WERI-Rb-1 (cell line): ENCODE measurements at regions not wholly inside any gene's neighbourhood (a gene's known extent, or its start where the extent isn't known, plus 50 kb on each side); places are given as distances from the start of the nearest gene placed in this dataset.

ENCODE experiments used
- DNase-seq: peaks from one replicate; pipeline ENCODE4 v3.0.0-alpha.2; 2020
- H3K27ac ChIP-seq: fragments of 250-450 bp; sonication (Bioruptor Pico); 2 replicates; pipeline ENCODE4 v1.5.1; 2020; ENCODE audit warnings: mild to moderate bottlenecking, moderate library complexity
- H3K27me3 ChIP-seq: fragments of 250-450 bp; sonication (Bioruptor Pico); 2 replicates; pipeline ENCODE4 v1.5.1; 2021; ENCODE audit warnings: mild to moderate bottlenecking, low read depth, moderate library complexity; ENCODE audit not compliant: insufficient read depth, severe bottlenecking
- H3K36me3 ChIP-seq: fragments of 250-450 bp; sonication (Bioruptor Pico); 2 replicates; pipeline ENCODE4 v1.5.1; 2020; ENCODE audit warnings: mild to moderate bottlenecking, moderate library complexity
- H3K4me3 ChIP-seq: 2 replicates; pipeline ENCODE4 v1.5.1; 2011; ENCODE audit warnings: low read depth, mild to moderate bottlenecking, control low read depth, low read length
- H3K9me3 ChIP-seq: fragments of 250-450 bp; sonication (Bioruptor Pico); 2 replicates; pipeline ENCODE4 v1.5.1; 2021; ENCODE audit warnings: mild to moderate bottlenecking, moderate library complexity; ENCODE audit not compliant: severe bottlenecking
- CTCF ChIP-seq: IDR thresholded peaks from 2 replicates; pipeline ENCODE4 v1.5.1; 2011; ENCODE audit warnings: low read depth, mild to moderate bottlenecking, control low read depth, inconsistent platforms, low read length

GRCh38 chr10:32153931-32154330, 97.7 kb upstream of the KIF5B start:
- Histone ChIP-seq H3K9me3 (no peaks in the 10 kb centered on the region), H3K4me3 (no peak overlapping the region), H3K27ac (no peak overlapping the region), H3K36me3 (no peaks in the 10 kb centered on the region), H3K27me3 (no peaks in the 10 kb centered on the region)
- TF ChIP-seq CTCF = no peak
- no peak for DNase-seq

GRCh38 chr10:32153252-32153651, 97.0 kb upstream of the KIF5B start:
- no peaks in the 10 kb centered on the region for H3K27me3 ChIP-seq
- no peak for DNase-seq
- no peaks in the 10 kb centered on the region for H3K9me3 ChIP-seq
- TF ChIP-seq CTCF = no peak
- H3K36me3 ChIP-seq = no peaks in the 10 kb centered on the region
- H3K4me3 ChIP-seq = no peak overlapping the region
- H3K27ac ChIP-seq = no peak overlapping the region

GRCh38 chr10:32151871-32152270, 95.6 kb upstream of the KIF5B start:
- DNase-seq = no peak
- Histone ChIP-seq H3K4me3 (no peak overlapping the region), H3K27me3 (no peaks in the 10 kb centered on the region), H3K27ac (no peak overlapping the region), H3K9me3 (no peaks in the 10 kb centered on the region), H3K36me3 (no peaks in the 10 kb centered on the region)
- no peak for TF ChIP-seq CTCF

GRCh38 chr10:32150532-32151101, 94.4 kb upstream of the KIF5B start:
- no peak for DNase-seq
- Histone ChIP-seq H3K27ac (no peak overlapping the region), H3K9me3 (no peaks in the 10 kb centered on the region), H3K27me3 (no peaks in the 10 kb centered on the region), H3K36me3 (no peaks in the 10 kb centered on the region), H3K4me3 (no peak overlapping the region)
- TF ChIP-seq CTCF = no peak

GRCh38 chr10:32149252-32149955, 93.2 kb upstream of the KIF5B start:
- Histone ChIP-seq H3K9me3 (no peaks in the 10 kb centered on the region), H3K4me3 (no peak overlapping the region), H3K36me3 (no peaks in the 10 kb centered on the region), H3K27ac (no peak overlapping the region), H3K27me3 (no peaks in the 10 kb centered on the region)
- DNase-seq = no peak
- TF ChIP-seq CTCF = no peak

- Histone ChIP-seq H3K36me3 (no peaks in the 10 kb centered on the region), H3K9me3 (no peaks in the 10 kb centered on the region), H3K27me3 (no peaks in the 10 kb centered on the region), H3K27ac (no peak overlapping the region), H3K4me3 (no peak overlapping the region)
- DNase-seq = no peak
- no peak for TF ChIP-seq CTCF
These were observed 92.6 kb upstream of the KIF5B start for GRCh38 chr10:32148864-32149251.
